NCI-H2196 treated with DMSO at 0.1 percent for 48 hours (cell line): ENCODE measurements at regions not wholly inside any gene's neighbourhood (a gene's known extent, or its start where the extent isn't known, plus 50 kb on each side); places are given as distances from the start of the nearest gene placed in this dataset.

ENCODE experiments used
- DNase-seq: peaks from one replicate; lab custom pipeline; 2025; ENCODE audit not compliant: unreplicated experiment; lab: John Stamatoyannopoulos, UW

- DNase-seq = no peak
These were observed 323.1 kb downstream of the PCDH18 start for GRCh38 chr4:137209240-137209639.

- no peak for DNase-seq
These were observed 325.5 kb downstream of the PCDH18 start for GRCh38 chr4:137206781-137207180.

DNA sequence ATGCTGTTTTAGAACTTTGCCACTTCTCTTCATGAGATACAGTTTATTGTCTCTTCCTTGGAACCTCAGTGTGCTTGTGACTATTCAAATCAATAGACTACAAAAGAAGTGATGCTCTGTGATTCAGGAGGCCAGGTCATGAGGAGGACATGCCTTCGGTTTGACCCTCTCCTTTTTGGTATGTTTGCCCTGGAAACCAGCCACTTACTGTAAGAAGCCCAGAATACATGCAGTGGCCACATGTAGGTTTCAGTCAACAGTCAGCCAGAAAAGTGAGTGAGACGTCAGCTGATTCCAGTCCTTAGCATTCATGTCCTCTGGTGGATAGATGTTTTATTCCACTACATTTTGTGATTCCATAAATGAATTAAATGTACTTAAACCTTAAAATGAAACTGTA is 328.7 kb downstream of the PCDH18 start:
- no peak for DNase-seq

GRCh38 chr4:137200322-137200721 is 332.0 kb downstream of the PCDH18 start:
- DNase-seq = no peak

- DNase-seq = no peak
These were observed 333.5 kb downstream of the PCDH18 start for GRCh38 chr4:137198791-137199190.

- DNase-seq = no peak
These were observed 337.6 kb downstream of the PCDH18 start for GRCh38 chr4:137194670-137195069.

- no peak for DNase-seq
These were observed 338.7 kb downstream of the PCDH18 start for GRCh38 chr4:137193564-137193963.

DNA sequence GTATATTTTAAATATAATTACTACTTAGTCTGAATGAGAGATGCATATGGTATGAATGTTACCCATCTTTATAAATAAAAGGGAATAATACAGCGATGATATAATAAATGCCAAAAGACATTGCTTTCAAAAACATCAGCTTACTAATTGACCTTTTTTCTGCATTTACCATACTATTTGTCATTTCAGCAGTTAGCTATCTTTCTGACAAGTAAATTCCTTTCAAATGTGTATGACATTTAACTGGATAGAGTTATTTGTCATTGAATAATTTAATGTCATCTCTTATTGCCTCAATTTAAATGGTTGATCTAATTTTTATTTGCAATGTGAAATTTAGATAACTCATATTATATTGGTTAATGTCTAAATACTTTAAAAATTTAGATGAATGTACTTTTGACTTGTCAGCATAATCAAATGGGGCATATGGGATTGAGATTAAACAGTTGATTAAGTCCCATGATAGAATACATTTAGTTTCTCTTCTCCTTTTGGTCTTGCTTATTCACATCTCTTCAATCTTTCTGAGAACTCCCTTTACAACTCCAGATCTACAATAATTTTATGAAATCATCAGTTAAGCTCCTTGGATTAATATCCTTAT is 350.9 kb downstream of the PCDH18 start:
- DNase-seq = no peak

GRCh38 chr4:137180349-137180748 is 351.9 kb downstream of the PCDH18 start:
- no peak for DNase-seq

- no peak for DNase-seq
These were observed 375.5 kb downstream of the PCDH18 start for GRCh38 chr4:137156807-137157206.

GRCh38 chr4:137156054-137156453 is 376.2 kb downstream of the PCDH18 start:
- no peak for DNase-seq

- DNase-seq = no peak
These were observed 401.1 kb downstream of the PCDH18 start for GRCh38 chr4:137131201-137131600.

GRCh38 chr4:137129845-137130244 is 402.4 kb downstream of the PCDH18 start:
- no peak for DNase-seq

DNA sequence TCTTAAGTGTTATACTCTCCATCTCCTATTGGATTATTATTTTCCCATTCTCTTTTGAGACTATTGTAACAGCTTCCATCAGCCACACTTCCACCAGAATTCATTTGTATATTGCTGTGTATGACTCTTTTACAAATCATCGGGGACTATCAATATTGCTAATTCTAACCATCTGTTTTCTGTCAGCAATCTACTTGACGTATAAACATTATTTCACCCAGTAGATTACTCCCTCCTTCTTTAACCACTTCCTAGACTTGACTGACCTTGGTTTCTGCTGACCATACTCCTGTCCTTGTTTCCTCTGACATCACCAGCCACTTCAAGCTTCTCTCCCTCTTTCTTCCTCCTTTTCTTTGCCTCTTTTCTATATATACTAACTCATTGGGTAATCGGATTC is 402.9 kb downstream of the PCDH18 start:
- no peak for DNase-seq

GRCh38 chr4:137125011-137125410 is 407.3 kb downstream of the PCDH18 start:
- DNase-seq = no peak

GRCh38 chr4:137124278-137124932 is 407.9 kb downstream of the PCDH18 start:
- DNase-seq = peak; percentile 48

DNA sequence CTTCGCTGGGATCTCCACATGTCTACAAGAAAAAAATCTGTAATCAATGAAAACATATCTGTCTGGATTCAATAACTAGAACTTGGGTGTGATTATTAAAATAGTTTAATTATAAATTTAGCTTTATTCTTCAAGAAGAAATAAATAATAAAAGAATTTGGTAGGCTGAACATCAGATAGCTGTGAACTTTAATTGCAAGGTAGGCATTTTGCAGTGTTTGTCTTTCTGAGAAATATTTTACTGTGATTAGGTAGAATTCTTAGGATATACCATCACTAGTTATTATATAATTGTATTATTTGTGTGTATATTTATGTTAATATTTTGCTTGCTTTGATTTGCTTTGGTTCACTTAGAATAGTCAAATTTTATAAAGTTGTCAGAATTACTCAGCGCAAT is 409.4 kb downstream of the PCDH18 start:
- no peak for DNase-seq

DNA sequence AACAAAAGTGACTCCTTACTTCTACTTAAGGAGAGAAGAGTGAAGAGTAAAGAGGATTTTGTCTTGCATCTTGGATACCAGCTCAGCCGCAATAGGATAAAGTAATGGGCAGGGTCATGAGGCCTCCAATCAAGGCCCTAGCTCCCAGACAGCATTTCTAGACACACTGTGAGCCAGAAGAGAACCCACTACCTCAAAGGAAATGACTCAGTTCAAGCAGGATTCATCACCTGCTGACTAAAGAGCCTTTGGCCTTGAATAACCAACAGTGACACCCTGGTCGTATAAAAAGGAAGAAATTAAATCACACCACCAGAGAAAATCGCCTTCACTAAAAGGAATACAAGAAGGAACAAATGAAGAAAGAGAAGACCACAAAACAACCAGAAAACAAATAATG is 416.1 kb downstream of the PCDH18 start:
- no peak for DNase-seq

GRCh38 chr4:137106733-137107132 is 425.6 kb downstream of the PCDH18 start:
- no peak for DNase-seq

- no peak for DNase-seq
These were observed 426.0 kb downstream of the PCDH18 start for GRCh38 chr4:137106287-137106686.

GRCh38 chr4:137090951-137091350 is 441.3 kb downstream of the PCDH18 start:
- DNase-seq = no peak

DNA sequence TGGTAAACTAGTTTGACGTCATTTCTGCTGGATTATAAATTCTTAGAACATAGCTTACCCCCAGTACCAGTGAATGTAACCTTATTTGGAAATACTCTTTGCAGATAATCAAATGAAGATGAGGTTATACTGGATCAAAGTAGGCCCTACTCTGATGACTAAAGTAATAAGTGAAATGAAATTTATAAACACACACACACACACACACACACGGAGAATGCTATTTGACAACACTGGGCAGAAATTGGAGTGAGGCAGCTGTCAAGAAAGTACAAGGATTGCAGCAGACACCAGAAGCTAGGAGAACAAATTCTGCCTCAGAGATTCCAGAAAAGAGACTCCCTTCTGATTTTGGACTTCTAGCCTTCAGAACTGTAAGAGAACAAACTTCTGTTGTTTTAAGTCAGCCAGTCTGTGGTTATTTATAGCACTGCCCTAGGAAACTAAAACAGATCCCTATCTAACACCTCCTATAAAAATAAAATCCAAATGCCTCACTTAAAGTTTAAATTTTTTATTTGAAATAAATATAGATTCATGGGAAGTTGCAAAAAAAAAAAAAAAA is 448.6 kb downstream of the PCDH18 start:
- DNase-seq = no peak

DNA sequence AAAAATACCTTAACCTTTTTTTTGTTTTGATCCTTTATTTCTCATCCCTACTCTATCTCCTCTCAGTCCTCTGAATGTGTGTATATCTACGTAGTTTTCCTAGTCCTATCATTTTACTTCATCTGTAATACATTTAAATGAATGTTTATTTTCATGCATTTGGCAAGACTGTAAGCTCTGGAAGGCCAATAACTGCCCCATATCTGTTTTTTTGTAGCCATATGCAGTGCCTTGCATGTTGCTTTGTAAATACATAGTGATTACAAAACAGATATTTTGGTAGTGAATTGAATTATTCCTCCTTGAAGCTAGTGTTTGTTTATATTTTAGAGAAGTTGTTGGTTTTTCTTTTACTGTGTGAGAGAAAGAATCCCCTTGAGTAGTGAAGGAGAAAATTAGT is 450.2 kb downstream of the PCDH18 start:
- DNase-seq = no peak
